ENCODE measurements at regions not wholly inside any gene's neighbourhood (a gene's known extent, or its start where the extent isn't known, plus 50 kb on each side); places are given as distances from the start of the nearest gene placed in this dataset.
A peak's percentile ranks its signal among the peaks of the same experiment; 100 is the strongest.
"Not testable (repeated sequence)": the region's sequence is repeated elsewhere in the genome, so short reads cannot be mapped to it uniquely, and the experiment has no call there.

- no peak for DNase-seq (ENCODE audit: low spot score)
- TF ChIP-seq, protein P1, sequence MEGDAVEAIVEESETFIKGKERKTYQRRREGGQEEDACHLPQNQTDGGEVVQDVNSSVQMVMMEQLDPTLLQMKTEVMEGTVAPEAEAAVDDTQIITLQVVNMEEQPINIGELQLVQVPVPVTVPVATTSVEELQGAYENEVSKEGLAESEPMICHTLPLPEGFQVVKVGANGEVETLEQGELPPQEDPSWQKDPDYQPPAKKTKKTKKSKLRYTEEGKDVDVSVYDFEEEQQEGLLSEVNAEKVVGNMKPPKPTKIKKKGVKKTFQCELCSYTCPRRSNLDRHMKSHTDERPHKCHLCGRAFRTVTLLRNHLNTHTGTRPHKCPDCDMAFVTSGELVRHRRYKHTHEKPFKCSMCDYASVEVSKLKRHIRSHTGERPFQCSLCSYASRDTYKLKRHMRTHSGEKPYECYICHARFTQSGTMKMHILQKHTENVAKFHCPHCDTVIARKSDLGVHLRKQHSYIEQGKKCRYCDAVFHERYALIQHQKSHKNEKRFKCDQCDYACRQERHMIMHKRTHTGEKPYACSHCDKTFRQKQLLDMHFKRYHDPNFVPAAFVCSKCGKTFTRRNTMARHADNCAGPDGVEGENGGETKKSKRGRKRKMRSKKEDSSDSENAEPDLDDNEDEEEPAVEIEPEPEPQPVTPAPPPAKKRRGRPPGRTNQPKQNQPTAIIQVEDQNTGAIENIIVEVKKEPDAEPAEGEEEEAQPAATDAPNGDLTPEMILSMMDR (IDR thresholded peaks at IDR 0.05): peak; percentile 27 to 52 (median 30)
- no peak for TF ChIP-seq POLR2A (IDR thresholded peaks at IDR 0.05)
- no peaks in the 10 kb centered on the region for H3K9me3 ChIP-seq
- intact Hi-C loops (cut with DNase I): no loop called here
- H3K36me3 ChIP-seq: no peaks in the 10 kb centered on the region
- peaks cover under 1% of the 10 kb centered on the region for H3K27me3 ChIP-seq (replicated peaks; ENCODE audit: insufficient read depth)
- no peak overlapping the region for H3K4me3 ChIP-seq
- H3K27ac ChIP-seq: no peak overlapping the region
- 47% methylated on average over 6 of the region's 6 CpGs for WGBS
- H3K4me1 ChIP-seq (replicated peaks): no peaks in the 10 kb centered on the region
Measured at GRCh38 chr2:39837856-39838453, 58.9 kb upstream of the THUMPD2 start.

GRCh38 chr2:39836638-39837037 lies 57.6 kb upstream of the THUMPD2 start:
- no peak for TF ChIP-seq POLR2A (IDR thresholded peaks at IDR 0.05)
- TF ChIP-seq POLR2AphosphoS5 (IDR thresholded peaks at IDR 0.05): no peak
- TF ChIP-seq, protein P1 (IDR thresholded peaks at IDR 0.05): no peak
- Histone ChIP-seq H3K9me3 (no peaks in the 10 kb centered on the region), H3K27ac (no peak overlapping the region), H3K36me3 (no peaks in the 10 kb centered on the region), H3K4me1 (replicated peaks) (no peaks in the 10 kb centered on the region), H3K4me3 (no peak overlapping the region), H3K27me3 (replicated peaks; ENCODE audit: insufficient read depth) (peaks cover 2% of the 10 kb centered on the region)
- intact Hi-C loops (cut with DNase I): no loop called here
- no peak for DNase-seq (ENCODE audit: low spot score)
- WGBS: 87% methylated on average over 3 of the region's 3 CpGs

GRCh38 chr2:39834426-39834825 lies 55.4 kb upstream of the THUMPD2 start:
- TF ChIP-seq POLR2A (IDR thresholded peaks at IDR 0.05) (no peak), POLR2AphosphoS5 (IDR thresholded peaks at IDR 0.05) (no peak)
- TF ChIP-seq, protein P1 (IDR thresholded peaks at IDR 0.05): no peak
- intact Hi-C loops (cut with DNase I): no loop called here
- 76% methylated on average over 2 of the region's 2 CpGs for WGBS

GRCh38 chr2:39830610-39831009 lies 51.6 kb upstream of the THUMPD2 start:
- H3K4me3 ChIP-seq; H3K4me1 ChIP-seq (replicated peaks); H3K27ac ChIP-seq; H3K36me3 ChIP-seq; DNase-seq (ENCODE audit: low spot score); intact Hi-C loops (cut with DNase I); H3K27me3 ChIP-seq (replicated peaks; ENCODE audit: insufficient read depth); H3K9me3 ChIP-seq: not testable (repeated sequence)
- 66% methylated on average over 4 of the region's 4 CpGs for WGBS

More at GRCh38 chr2:39834426-39834825, 55.4 kb upstream of the THUMPD2 start:
- no peak for DNase-seq (ENCODE audit: low spot score)
- Histone ChIP-seq H3K4me1 (replicated peaks) (no peaks in the 10 kb centered on the region), H3K27me3 (replicated peaks; ENCODE audit: insufficient read depth) (peaks cover 2% of the 10 kb centered on the region), H3K27ac (no peak overlapping the region), H3K36me3 (no peaks in the 10 kb centered on the region), H3K9me3 (no peaks in the 10 kb centered on the region), H3K4me3 (no peak overlapping the region)
